HCT116 (cell line): ENCODE measurements at regions not wholly inside any gene's neighbourhood (a gene's known extent, or its start where the extent isn't known, plus 50 kb on each side); places are given as distances from the start of the nearest gene placed in this dataset.

ENCODE experiments used
- ATAC-seq: fragments of 200-7000 bp; cut with Tn5 transposase; 2 replicates; pipeline ENCODE4 v1.9.1; 2020; ENCODE audit warnings: mild to moderate bottlenecking, moderate library complexity
- BruUV-seq: library from RNA; stranded (reverse); fragments of 400-500 nt; replicated peaks from 2 replicates; lab custom pipeline; 2021; lab: Mats Ljungman, UMichigan
- CTCF ChIA-PET: fragments of 300-600 bp; sonication (Branson Sonifier 250); formaldehyde crosslinking; loops from one replicate; lab custom pipeline; 2021; ENCODE audit warnings: antibody characterized with exemption; lab: Charles Lee
- POLR2A ChIA-PET: fragments of 300-600, 350-600 bp; sonication (Branson Sonifier 250); formaldehyde crosslinking; loops from one replicate; lab custom pipeline; 2021; ENCODE audit warnings: antibody characterized with exemption; lab: Charles Lee
- RAD21 ChIA-PET, 2 experiments: fragments of 300-600 bp; sonication (Branson Sonifier 250); formaldehyde crosslinking; loops; one replicate each; lab custom pipeline; 2023; ENCODE audit warnings: low total read pairs in 2 of 2; ENCODE audit not compliant: uncharacterized antibody in 2 of 2, unreplicated experiment in 2 of 2, low non-redundant PET in 1 of 2; lab: Charles Lee
- DNase-seq: peaks from one replicate; pipeline ENCODE4 v3.0.0-alpha.2; 2010; ENCODE audit warnings: low read depth, low spot score
- H2AFZ ChIP-seq: fragments of 200-600 bp; shearing (Covaris generic), sonication (generic); 2 replicates; pipeline ENCODE4 v1.6.1; 2017; ENCODE audit warnings: low read depth, mixed run types, mixed read lengths, antibody characterized with exemption, low read length; ENCODE audit not compliant: poor library complexity, severe bottlenecking
- H3K27ac ChIP-seq: 2 replicates; pipeline ENCODE4 v1.5.1; 2012; ENCODE audit warnings: low read depth, low read length
- H3K27me3 ChIP-seq: fragments of 200-600 bp; sonication (generic); 2 replicates; pipeline ENCODE4 v1.6.1; 2016; ENCODE audit warnings: mixed run types, low read length, mixed read lengths; ENCODE audit not compliant: insufficient read depth
- H3K36me3 ChIP-seq, 2 experiments: fragments of 200-500 bp in 1 of 2; fragments of 200-600 bp in 1 of 2; sonication (Bioruptor generic) in 1 of 2; sonication (generic) in 1 of 2; 2 replicates each; pipeline versions ENCODE4 v1.5.1 to v1.6.1; 2014 to 2016; ENCODE audit warnings: low read length in 2 of 2, inconsistent platforms in 1 of 2, mixed read lengths in 1 of 2, mixed run types in 1 of 2; ENCODE audit not compliant: insufficient read depth in 2 of 2, control insufficient read depth in 1 of 2
- H3K4me1 ChIP-seq, 2 experiments: fragments of 200-600 bp in 1 of 2; sonication (generic) in 1 of 2; 2 replicates each; pipeline versions ENCODE4 v1.5.1 to v1.6.1; 2012 to 2017; ENCODE audit warnings: low read length in 2 of 2, inconsistent platforms in 1 of 2, mild to moderate bottlenecking in 1 of 2, mixed read lengths in 1 of 2, mixed run types in 1 of 2, moderate library complexity in 1 of 2; ENCODE audit not compliant: insufficient read depth in 2 of 2, control insufficient read depth in 1 of 2
- H3K4me2 ChIP-seq: fragments of 200-600 bp; sonication (generic); 2 replicates; pipeline ENCODE4 v1.6.1; 2017; ENCODE audit warnings: mixed run types, low read length, mixed read lengths
- H3K4me3 ChIP-seq, 2 experiments: fragments of 200-600 bp in 1 of 2; sonication (generic) in 1 of 2; replicated peaks in 1 of 2; 2 replicates each; pipeline ENCODE4 v1.5.1; 2011 to 2016; ENCODE audit warnings: low read length in 2 of 2, control low read depth in 1 of 2, low read depth in 1 of 2, mild to moderate bottlenecking in 1 of 2, mixed read lengths in 1 of 2, mixed run types in 1 of 2
- H3K79me2 ChIP-seq: fragments of 200-600 bp; sonication (generic); 2 replicates; pipeline ENCODE4 v1.6.1; 2017; ENCODE audit warnings: mild to moderate bottlenecking, mixed run types, low read length, moderate library complexity, mixed read lengths; ENCODE audit not compliant: insufficient read depth
- H3K9ac ChIP-seq: fragments of 200-600 bp; sonication (generic); 2 replicates; pipeline ENCODE4 v1.6.1; 2016; ENCODE audit warnings: low read length, mixed read lengths
- H3K9me2 ChIP-seq: fragments of 200-600 bp; sonication (generic), shearing (Covaris generic); 2 replicates; pipeline ENCODE4 v1.6.1; 2017; ENCODE audit warnings: mixed run types, mild to moderate bottlenecking, moderate library complexity; ENCODE audit not compliant: insufficient read depth
- H3K9me3 ChIP-seq, 2 experiments: fragments of 200-500 bp in 1 of 2; fragments of 200-600 bp in 1 of 2; sonication (Bioruptor generic) in 1 of 2; sonication (generic) in 1 of 2; 2 replicates each; pipeline ENCODE4 v1.6.1; 2014 to 2017; ENCODE audit warnings: low read length in 2 of 2, mixed read lengths in 2 of 2, inconsistent platforms in 1 of 2, low read depth in 1 of 2, mild to moderate bottlenecking in 1 of 2, mixed run types in 1 of 2, moderate library complexity in 1 of 2; ENCODE audit not compliant: control insufficient read depth in 1 of 2, insufficient read depth in 1 of 2
- H4K20me1 ChIP-seq: fragments of 200-600 bp; sonication (generic), shearing (Covaris generic); 2 replicates; pipeline ENCODE4 v1.6.1; 2017; ENCODE audit warnings: mixed run types, mild to moderate bottlenecking, moderate library complexity; ENCODE audit not compliant: insufficient read depth
- CBX3 ChIP-seq: IDR thresholded peaks from 2 replicates; pipeline ENCODE4 v1.6.1; 2012; ENCODE audit warnings: low read depth
- CEBPB ChIP-seq: IDR thresholded peaks from 2 replicates; pipeline ENCODE4 v1.6.1; 2012; ENCODE audit warnings: low read depth
- CTCF ChIP-seq, 3 experiments: fragments of 200-600 bp in 1 of 3; sonication (generic) in 1 of 3; IDR thresholded peaks in 2 of 3; conservative IDR thresholded peaks in 1 of 3; 2 replicates each; pipeline ENCODE4 v1.5.1; 2012 to 2017; ENCODE audit warnings: low read depth in 2 of 3, low read length in 2 of 3, antibody characterized with exemption in 1 of 3, borderline replicate concordance in 1 of 3, control low read depth in 1 of 3, mild to moderate bottlenecking in 1 of 3, mixed read lengths in 1 of 3, mixed run types in 1 of 3, moderate library complexity in 1 of 3; ENCODE audit not compliant: insufficient read depth in 1 of 3
- EGR1 ChIP-seq: IDR thresholded peaks from 2 replicates; pipeline ENCODE4 v1.6.1; 2012; ENCODE audit warnings: low read depth
- ELF1 ChIP-seq: IDR thresholded peaks from 2 replicates; pipeline ENCODE4 v1.6.1; 2012; ENCODE audit warnings: low read depth, borderline replicate concordance
- EZH2 ChIP-seq: fragments of 200-600 bp; sonication (generic); IDR thresholded peaks from 2 replicates; pipeline ENCODE4 v1.6.1; 2017; ENCODE audit warnings: antibody characterized with exemption, mixed run types
- FOSL1 ChIP-seq: IDR thresholded peaks from 2 replicates; pipeline ENCODE4 v1.6.1; 2012; ENCODE audit warnings: low read depth
- JUND ChIP-seq: IDR thresholded peaks from 2 replicates; pipeline ENCODE4 v1.6.1; 2012
- POLR2A ChIP-seq: IDR thresholded peaks from 2 replicates; pipeline ENCODE4 v1.7.0; 2011; ENCODE audit warnings: borderline replicate concordance; ENCODE audit not compliant: insufficient read depth, insufficient read length; ENCODE audit errors: extremely low read depth
- POLR2AphosphoS5 ChIP-seq: IDR thresholded peaks from 2 replicates; pipeline ENCODE4 v1.6.1; 2011; ENCODE audit warnings: mild to moderate bottlenecking, low read depth, low read length, moderate library complexity
- REST ChIP-seq: IDR thresholded peaks from 2 replicates; pipeline ENCODE4 v1.6.1; 2012; ENCODE audit warnings: low read depth
- SIN3A ChIP-seq: IDR thresholded peaks from 2 replicates; pipeline ENCODE4 v1.6.1; 2012; ENCODE audit warnings: low read depth
- SP1 ChIP-seq: IDR thresholded peaks from 2 replicates; pipeline ENCODE4 v1.6.1; 2012; ENCODE audit warnings: low read depth
- TCF7L2 ChIP-seq: IDR thresholded peaks from 2 replicates; pipeline ENCODE4 v1.7.0; 2011; ENCODE audit warnings: borderline replicate concordance, inconsistent platforms; ENCODE audit not compliant: insufficient read depth, insufficient read length; ENCODE audit errors: extremely low read depth
- YY1 ChIP-seq: IDR thresholded peaks from 2 replicates; pipeline ENCODE4 v1.6.1; 2011; ENCODE audit warnings: low read length, low read depth, moderate library complexity, mild to moderate bottlenecking; ENCODE audit not compliant: insufficient replicate concordance; ENCODE audit errors: extremely low read depth
- ZFX ChIP-seq: fragments of 450-650 bp; IDR thresholded peaks from 2 replicates; pipeline ENCODE4 v1.6.1; 2017
- ZNF274 ChIP-seq: fragments of 200-500 bp; sonication (Bioruptor generic); IDR thresholded peaks from 2 replicates; pipeline ENCODE4 v1.6.1; 2014; ENCODE audit warnings: mild to moderate bottlenecking, low read depth, low read length, inconsistent platforms
- intact Hi-C: fragments of 100-400 bp; cut with micrococcal nuclease; formaldehyde crosslinking; loops from 2 replicates; pipeline ENCODE4 v1.10.0; 2022
- TF ChIP-seq, protein P1 (sequence below): IDR thresholded peaks from 2 replicates; pipeline ENCODE4 v1.6.1; 2012
- TF ChIP-seq, protein P2 (sequence below): IDR thresholded peaks from 2 replicates; pipeline ENCODE4 v1.6.1; 2012

GRCh38 chr2:225865468-225865867, 466.0 kb downstream of the NYAP2 start:
- Histone ChIP-seq H3K27me3 (no peaks in the 10 kb centered on the region), H3K79me2 (no peaks in the 10 kb centered on the region), H3K4me3 (no peak overlapping the region), H2AFZ (no peak overlapping the region), H3K27ac (no peak overlapping the region), H3K36me3 (no peaks in the 10 kb centered on the region; a peak in 1 of 4 replicates), H3K4me1 (no peaks in the 10 kb centered on the region), H4K20me1 (no peaks in the 10 kb centered on the region), H3K9ac (no peak overlapping the region), H3K9me2 (no peaks in the 10 kb centered on the region), H3K9me3 (no peaks in the 10 kb centered on the region), H3K4me2 (no peak overlapping the region)
- POLR2A ChIA-PET, result no interaction called here
- CTCF ChIA-PET, result no interaction called here
- intact Hi-C loops, result no loop called here
- TF ChIP-seq TCF7L2, result no peak
- TF ChIP-seq, protein P1, sequence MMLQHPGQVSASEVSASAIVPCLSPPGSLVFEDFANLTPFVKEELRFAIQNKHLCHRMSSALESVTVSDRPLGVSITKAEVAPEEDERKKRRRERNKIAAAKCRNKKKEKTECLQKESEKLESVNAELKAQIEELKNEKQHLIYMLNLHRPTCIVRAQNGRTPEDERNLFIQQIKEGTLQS, result no peak
- TF ChIP-seq YY1, result no peak
- TF ChIP-seq CBX3, result no peak
- no peak for TF ChIP-seq JUND
- no peak for TF ChIP-seq EGR1
- TF ChIP-seq ELF1, result no peak
- no peak for TF ChIP-seq EZH2
- no peak for TF ChIP-seq ZFX
- no peak for TF ChIP-seq CTCF (IDR thresholded peaks at IDR 0.05 in 2 of 3, conservative IDR thresholded peaks at IDR 0.05 in 1 of 3; ENCODE audit: borderline replicate concordance in 1 of 3, insufficient read depth in 1 of 3, low read depth in 2 of 3, low read length in 2 of 3)
- TF ChIP-seq POLR2AphosphoS5, result no peak
- no peak for TF ChIP-seq CEBPB
- TF ChIP-seq SP1, result no peak
- no peak for TF ChIP-seq REST
- TF ChIP-seq POLR2A, result no peak
- TF ChIP-seq FOSL1, result no peak
- TF ChIP-seq, protein P2, sequence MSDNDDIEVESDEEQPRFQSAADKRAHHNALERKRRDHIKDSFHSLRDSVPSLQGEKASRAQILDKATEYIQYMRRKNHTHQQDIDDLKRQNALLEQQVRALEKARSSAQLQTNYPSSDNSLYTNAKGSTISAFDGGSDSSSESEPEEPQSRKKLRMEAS, result no peak
- no peak for TF ChIP-seq SIN3A
- TF ChIP-seq ZNF274, result no peak
- BruUV-seq, result no TSS peak
- RAD21 ChIA-PET, result no interaction called here
- DNase-seq (no peak), ATAC-seq (no peak)
